Upper lobe of left lung (tissue), 6 donors: ENCODE measurements at regions not wholly inside any gene's neighbourhood (a gene's known extent, or its start where the extent isn't known, plus 50 kb on each side); places are given as distances from the start of the nearest gene placed in this dataset.

Experiments used
- ATAC-seq, 2 donors: fragments of 200-7000 bp; cut with Tn5 transposase; one replicate each; pipeline ENCODE4 v1.9.1; 2022; ENCODE audit warnings: mild to moderate bottlenecking in 2 of 2, moderate library complexity in 2 of 2; ENCODE audit not compliant: low FRiP score in 2 of 2
- DNase-seq, 2 donors: peaks; one replicate each; pipeline ENCODE4 v3.0.0-alpha.2; 2019 to 2020
- H3K27ac ChIP-seq, 4 donors: fragments of 200-600 bp; sonication (generic); one replicate each; pipeline ENCODE4 v1.5.1; 2016 to 2019
- H3K27me3 ChIP-seq, 4 donors: fragments of 200-600 bp; sonication (generic); one replicate each; pipeline ENCODE4 v1.5.1; 2017 to 2019
- H3K36me3 ChIP-seq, 4 donors: fragments of 200-600 bp; sonication (generic); one replicate each; pipeline ENCODE4 v1.5.1; 2016 to 2019
- H3K4me1 ChIP-seq, 4 donors: fragments of 200-600 bp; sonication (generic); one replicate each; pipeline ENCODE4 v1.5.1; 2018 to 2019
- H3K4me3 ChIP-seq, 4 donors: fragments of 200-600 bp; sonication (generic); one replicate each; pipeline ENCODE4 v1.5.1; 2017 to 2019; ENCODE audit warnings: mild to moderate bottlenecking in 2 of 4, moderate library complexity in 1 of 4
- H3K9me3 ChIP-seq, 4 donors: fragments of 200-600 bp; sonication (generic); one replicate each; pipeline ENCODE4 v1.5.1; 2018 to 2019
- CTCF ChIP-seq, 6 experiments: fragments of 450-650 bp in 4 of 6; fragments of 200-600 bp in 2 of 6; sonication (generic) in 2 of 6; IDR thresholded peaks; one replicate each; pipeline ENCODE4 v1.5.1; 2016 to 2019; ENCODE audit warnings: antibody characterized with exemption in 6 of 6
- EP300 ChIP-seq, 4 donors: sonication (generic); formaldehyde crosslinking; IDR thresholded peaks; one replicate each; pipeline ENCODE4 v1.5.1; 2017; ENCODE audit warnings: antibody characterized with exemption in 4 of 4, control low read depth in 2 of 4
- POLR2A ChIP-seq, 4 donors: fragments of 450-650 bp; IDR thresholded peaks; one replicate each; pipeline ENCODE4 v1.5.1; 2016 to 2017; ENCODE audit warnings: antibody characterized with exemption in 4 of 4, mild to moderate bottlenecking in 2 of 4
- POLR2AphosphoS5 ChIP-seq, 2 donors: sonication (generic); formaldehyde crosslinking; IDR thresholded peaks; one replicate each; pipeline ENCODE4 v1.5.1; 2017; ENCODE audit warnings: antibody characterized with exemption in 2 of 2
- WGBS, 2 donors: methylation state at CpG; one replicate each; pipeline ENCODE4 v1.1.5; 2017 to 2018; 5-methylcytosine and 5-hydroxymethylcytosine counted together
- donor health status: DM: no; HTN: no; CAD: no; lungs with moderate emphysema.
- donor health status: DM: no; HTN: yes; CAD: no; lungs with severe emphysema.

- TF ChIP-seq POLR2A (IDR thresholded peaks at IDR 0.05) (no peak), CTCF (IDR thresholded peaks at IDR 0.05) (no peak), POLR2AphosphoS5 (IDR thresholded peaks at IDR 0.05) (no peak), EP300 (IDR thresholded peaks at IDR 0.05) (no peak)
- H3K9me3 ChIP-seq: no peaks in the 10 kb centered on the region
- WGBS, 2 donors: 68 to 86% methylated on average over 5 of the region's 5 CpGs
- no peak overlapping the region for H3K4me3 ChIP-seq
- H3K4me1 ChIP-seq: no peaks in the 10 kb centered on the region
- H3K27ac ChIP-seq: no peak overlapping the region
- no peaks in the 10 kb centered on the region for H3K27me3 ChIP-seq
- ATAC-seq (no peak), DNase-seq (no peak)
- no peaks in the 10 kb centered on the region for H3K36me3 ChIP-seq
These were observed 577.9 kb downstream of the IPMK start for GRCh38 chr10:57689596-57690297.

GRCh38 chr10:57679916-57680315, 587.8 kb downstream of the IPMK start:
- TF ChIP-seq POLR2AphosphoS5 (IDR thresholded peaks at IDR 0.05) (no peak), EP300 (IDR thresholded peaks at IDR 0.05) (no peak), POLR2A (IDR thresholded peaks at IDR 0.05) (no peak), CTCF (IDR thresholded peaks at IDR 0.05) (no peak)
- Histone ChIP-seq H3K4me1 (no peaks in the 10 kb centered on the region), H3K4me3 (no peak overlapping the region), H3K27me3 (no peaks in the 10 kb centered on the region), H3K36me3 (no peaks in the 10 kb centered on the region), H3K27ac (no peak overlapping the region), H3K9me3 (no peaks in the 10 kb centered on the region)
- DNase-seq: no peak
- WGBS, 2 donors: 80 to 94% methylated on average over 1 of the region's 1 CpG
- no peak for ATAC-seq

- ATAC-seq (no peak), DNase-seq (no peak)
- Histone ChIP-seq H3K36me3 (no peaks in the 10 kb centered on the region), H3K4me1 (no peaks in the 10 kb centered on the region), H3K27me3 (no peaks in the 10 kb centered on the region), H3K27ac (no peak overlapping the region), H3K9me3 (no peaks in the 10 kb centered on the region), H3K4me3 (no peak overlapping the region)
- TF ChIP-seq POLR2A (IDR thresholded peaks at IDR 0.05) (no peak), CTCF (IDR thresholded peaks at IDR 0.05) (no peak), EP300 (IDR thresholded peaks at IDR 0.05) (no peak), POLR2AphosphoS5 (IDR thresholded peaks at IDR 0.05) (no peak)
- 0 to 87% methylated on average over 1 of the region's 1 CpG for WGBS, 2 donors
These were observed 592.6 kb downstream of the IPMK start for GRCh38 chr10:57675125-57675524.

- 75 to 87% methylated on average over 2 of the region's 2 CpGs for WGBS, 2 donors
- no peak overlapping the region for H3K27ac ChIP-seq
- no peaks in the 10 kb centered on the region for H3K36me3 ChIP-seq
- no peaks in the 10 kb centered on the region for H3K9me3 ChIP-seq
- H3K27me3 ChIP-seq: no peaks in the 10 kb centered on the region
- ATAC-seq (no peak), DNase-seq (no peak)
- no peak overlapping the region for H3K4me3 ChIP-seq
- no peak for TF ChIP-seq POLR2AphosphoS5 (IDR thresholded peaks at IDR 0.05)
- TF ChIP-seq EP300 (IDR thresholded peaks at IDR 0.05): no peak
- TF ChIP-seq POLR2A (IDR thresholded peaks at IDR 0.05): no peak
- no peak for TF ChIP-seq CTCF (IDR thresholded peaks at IDR 0.05)
- H3K4me1 ChIP-seq: no peaks in the 10 kb centered on the region
These were observed 594.2 kb downstream of the IPMK start for GRCh38 chr10:57673446-57673960.

- no peak overlapping the region for H3K27ac ChIP-seq
- DNase-seq: no peak
- no peak for ATAC-seq
- H3K4me3 ChIP-seq: no peak overlapping the region
- no peaks in the 10 kb centered on the region for H3K4me1 ChIP-seq
- TF ChIP-seq POLR2AphosphoS5 (IDR thresholded peaks at IDR 0.05) (no peak), EP300 (IDR thresholded peaks at IDR 0.05) (no peak), CTCF (IDR thresholded peaks at IDR 0.05) (no peak), POLR2A (IDR thresholded peaks at IDR 0.05) (no peak)
- H3K9me3 ChIP-seq: no peaks in the 10 kb centered on the region
- WGBS, 2 donors: 57 to 64% methylated on average over 3 of the region's 3 CpGs
- H3K27me3 ChIP-seq: no peaks in the 10 kb centered on the region
- H3K36me3 ChIP-seq: no peaks in the 10 kb centered on the region
These were observed 602.9 kb downstream of the IPMK start for GRCh38 chr10:57664815-57665214.
